NCI-H82 (cell line): ENCODE measurements at regions not wholly inside any gene's neighbourhood (a gene's known extent, or its start where the extent isn't known, plus 50 kb on each side); places are given as distances from the start of the nearest gene placed in this dataset.
A peak's percentile ranks its signal among the peaks of the same experiment; 100 is the strongest.
"Not testable (repeated sequence)": the region's sequence is repeated elsewhere in the genome, so short reads cannot be mapped to it uniquely, and the experiment has no call there.

Source experiments
- DNase-seq: peaks from one replicate; lab custom pipeline; 2025; lab: John Stamatoyannopoulos, UW

- DNase-seq: no peak
Measured at GRCh38 chr4:187332141-187332540, 608.5 kb upstream of the FAT1 start.

GRCh38 chr4:187333151-187333550, 609.5 kb upstream of the FAT1 start:
- no peak for DNase-seq

GRCh38 chr4:187335339-187335738, 611.7 kb upstream of the FAT1 start:
- DNase-seq: no peak

- no peak for DNase-seq
Measured at GRCh38 chr4:187354740-187355139, 631.1 kb upstream of the FAT1 start.

GRCh38 chr4:187357045-187357643, 633.5 kb upstream of the FAT1 start:
- DNase-seq: no peak

GRCh38 chr4:187357821-187358220, 634.2 kb upstream of the FAT1 start:
- DNase-seq: peak; percentile 48

- DNase-seq: no peak
Measured at GRCh38 chr4:187362937-187363857, 632.4 kb upstream of the ZFP42 start.

- DNase-seq: no peak
Measured at GRCh38 chr4:187364401-187364800, 631.2 kb upstream of the ZFP42 start.

GRCh38 chr4:187364851-187365250, 630.7 kb upstream of the ZFP42 start:
- no peak for DNase-seq

- DNase-seq: no peak
Measured at GRCh38 chr4:187366530-187366929, 629.0 kb upstream of the ZFP42 start.

- DNase-seq: no peak
Measured at GRCh38 chr4:187370918-187371317, 624.7 kb upstream of the ZFP42 start.

- no peak for DNase-seq
Measured at GRCh38 chr4:187378441-187378840, 617.1 kb upstream of the ZFP42 start.

GRCh38 chr4:187380181-187380581, 615.4 kb upstream of the ZFP42 start:
- DNase-seq: peak; percentile 44

- DNase-seq: no peak
Measured at GRCh38 chr4:187383181-187383580, 612.4 kb upstream of the ZFP42 start.

- DNase-seq: no peak
Measured at GRCh38 chr4:187387739-187388138, 607.8 kb upstream of the ZFP42 start.

- DNase-seq: no peak
Measured at GRCh38 chr4:187389420-187389819, 606.2 kb upstream of the ZFP42 start.

- DNase-seq: no peak
Measured at GRCh38 chr4:187390646-187391045, 604.9 kb upstream of the ZFP42 start.

GRCh38 chr4:187393531-187394344, 601.8 kb upstream of the ZFP42 start:
- DNase-seq: no peak

GRCh38 chr4:187396106-187396505, 599.5 kb upstream of the ZFP42 start:
- peak; percentile 0 for DNase-seq

- not testable (repeated sequence) for DNase-seq
Measured at GRCh38 chr4:187408447-187408846, 587.1 kb upstream of the ZFP42 start.

- DNase-seq: no peak
Measured at GRCh38 chr4:187413564-187414358, 581.8 kb upstream of the ZFP42 start.

GRCh38 chr4:187414716-187415115, 580.9 kb upstream of the ZFP42 start:
- DNase-seq: no peak
